HG03159 (cell line): ENCODE measurements at regions not wholly inside any gene's neighbourhood (a gene's known extent, or its start where the extent isn't known, plus 50 kb on each side); places are given as distances from the start of the nearest gene placed in this dataset.

ENCODE experiments used
- ATAC-seq: cut with Tn5 transposase; IDR thresholded peaks from one replicate; pipeline ENCODE4 v1.9.1; 2021; ENCODE audit warnings: mild to moderate bottlenecking, moderate library complexity; ENCODE audit not compliant: unreplicated experiment

GRCh38 chr5:68647743-68648142 is 432.2 kb downstream of the PIK3R1 start:
- ATAC-seq = no peak

- ATAC-seq = no peak
These were observed 433.6 kb downstream of the PIK3R1 start for GRCh38 chr5:68648944-68649857.

- no peak for ATAC-seq
These were observed 437.0 kb downstream of the PIK3R1 start for GRCh38 chr5:68652534-68652965.

- no peak for ATAC-seq
These were observed 437.9 kb downstream of the PIK3R1 start for GRCh38 chr5:68653471-68653870.

- ATAC-seq = no peak
These were observed 436.5 kb upstream of the SLC30A5 start for GRCh38 chr5:68657055-68657961.

GRCh38 chr5:68658810-68659372 is 434.9 kb upstream of the SLC30A5 start:
- ATAC-seq = no peak

GRCh38 chr5:68659881-68660280 is 433.9 kb upstream of the SLC30A5 start:
- no peak for ATAC-seq

- ATAC-seq = no peak
These were observed 432.6 kb upstream of the SLC30A5 start for GRCh38 chr5:68661237-68661636.

- ATAC-seq = no peak
These were observed 431.0 kb upstream of the SLC30A5 start for GRCh38 chr5:68662804-68663307.

GRCh38 chr5:68669864-68670575 is 423.8 kb upstream of the SLC30A5 start:
- ATAC-seq = no peak

- no peak for ATAC-seq
These were observed 420.6 kb upstream of the SLC30A5 start for GRCh38 chr5:68673106-68673822.

- no peak for ATAC-seq
These were observed 420.0 kb upstream of the SLC30A5 start for GRCh38 chr5:68673823-68674180.

- ATAC-seq = no peak
These were observed 414.8 kb upstream of the SLC30A5 start for GRCh38 chr5:68679041-68679440.

- no peak for ATAC-seq
These were observed 413.4 kb upstream of the SLC30A5 start for GRCh38 chr5:68680366-68680765.

- ATAC-seq = no peak
These were observed 411.9 kb upstream of the SLC30A5 start for GRCh38 chr5:68681929-68682328.

- no peak for ATAC-seq
These were observed 411.2 kb upstream of the SLC30A5 start for GRCh38 chr5:68682400-68683160.

GRCh38 chr5:68683632-68684036 is 410.2 kb upstream of the SLC30A5 start:
- ATAC-seq = no peak

- no peak for ATAC-seq
These were observed 408.0 kb upstream of the SLC30A5 start for GRCh38 chr5:68685863-68686262.

GRCh38 chr5:68688547-68688946 is 405.3 kb upstream of the SLC30A5 start:
- no peak for ATAC-seq
